K562 (cell line): ENCODE measurements at regions not wholly inside any gene's neighbourhood (a gene's known extent, or its start where the extent isn't known, plus 50 kb on each side); places are given as distances from the start of the nearest gene placed in this dataset.

Source experiments
- ATAC-seq: fragments of 200-7000 bp; cut with Tn5 transposase; 3 replicates; pipeline ENCODE4 v1.9.1; 2020; ENCODE audit warnings: moderate library complexity
- BruUV-seq: library from RNA; stranded (reverse); fragments of 400-500 nt; replicated peaks from 2 replicates; lab custom pipeline; 2021; lab: Mats Ljungman, UMichigan
- CTCF ChIA-PET: fragments of 300-600 bp; formaldehyde crosslinking; extraction: SDS; loops from one replicate; lab custom pipeline; 2021; ENCODE audit warnings: low intra/inter-chr PET ratio; lab: Yijun Ruan, JAX
- POLR2A ChIA-PET: fragments of 300-600, 350-650 bp; sonication (Branson Sonifier 250); formaldehyde crosslinking; extraction: SDS; loops from one replicate; lab custom pipeline; 2021; ENCODE audit warnings: antibody characterized with exemption, inconsistent platforms; lab: Yijun Ruan, JAX
- DNase-seq, 4 experiments: peaks; one replicate each; pipeline versions ENCODE4 v3.0.0 to v3.0.0-alpha.2; 2011 to 2018; ENCODE audit warnings: low spot score in 3 of 4, mixed read lengths in 3 of 4; ENCODE audit errors: extremely low read depth in 1 of 4
- FAIRE-seq: peaks from 2 replicates; lab custom pipeline; 2011; peaks lifted over from hg19 to GRCh38; lab: Jason Lieb, UNC
- H2AFZ ChIP-seq: 2 replicates; pipeline ENCODE4 v1.6.0; 2011; ENCODE audit warnings: low read depth, low read length, control low read depth, inconsistent platforms
- H3K27ac ChIP-seq: fragments of 200-600 bp; 3 replicates; pipeline ENCODE4 v1.8.0; 2011; ENCODE audit warnings: low read depth, mild to moderate bottlenecking, control low read depth, inconsistent platforms, low read length, moderate library complexity, mixed read lengths; ENCODE audit errors: extremely low read depth
- H3K27me3 ChIP-seq, 2 experiments: fragments of 300-600 bp in 1 of 2; 2 replicates in 1 of 2; 3 replicates in 1 of 2; pipeline versions ENCODE4 v1.6.0 to v1.8.0; 2011; ENCODE audit warnings: inconsistent platforms in 2 of 2, low read length in 2 of 2, mild to moderate bottlenecking in 1 of 2, mixed read lengths in 1 of 2, moderate library complexity in 1 of 2; ENCODE audit not compliant: control insufficient read depth in 2 of 2, insufficient read depth in 2 of 2
- H3K36me3 ChIP-seq: fragments of 300-600 bp; 3 replicates; pipeline ENCODE4 v1.8.0; 2011; ENCODE audit warnings: mild to moderate bottlenecking, low read length, inconsistent platforms; ENCODE audit not compliant: control insufficient read depth, insufficient read depth
- H3K4me1 ChIP-seq, 2 experiments: fragments of 200-600 bp in 1 of 2; replicated peaks in 1 of 2; 2 replicates in 1 of 2; 3 replicates in 1 of 2; pipeline versions ENCODE4 v1.5.1 to v1.8.0; 2011; ENCODE audit warnings: inconsistent platforms in 2 of 2, low read length in 2 of 2, mild to moderate bottlenecking in 1 of 2, mixed read lengths in 1 of 2, moderate library complexity in 1 of 2; ENCODE audit not compliant: control insufficient read depth in 2 of 2, insufficient read depth in 2 of 2
- H3K4me2 ChIP-seq: 2 replicates; pipeline ENCODE4 v1.6.1; 2011; ENCODE audit warnings: low read length, control low read depth, inconsistent platforms, mixed read lengths; ENCODE audit not compliant: insufficient read depth
- H3K4me3 ChIP-seq: fragments of 200-600 bp; sonication (generic), shearing (Covaris generic); 2 replicates; pipeline ENCODE4 v1.5.1; 2016; ENCODE audit warnings: control low read depth, inconsistent platforms
- H3K79me2 ChIP-seq: fragments of 200-600 bp; 3 replicates; pipeline ENCODE4 v1.8.0; 2011; ENCODE audit warnings: low read length, inconsistent platforms; ENCODE audit not compliant: control insufficient read depth, insufficient read depth
- H3K9ac ChIP-seq, 2 experiments: 2 replicates each; pipeline versions ENCODE4 v1.6.0 to v1.6.1; 2011; ENCODE audit warnings: low read depth in 2 of 2, low read length in 2 of 2, control low read depth in 1 of 2, inconsistent platforms in 1 of 2, mild to moderate bottlenecking in 1 of 2, mixed read lengths in 1 of 2; ENCODE audit not compliant: insufficient read depth in 1 of 2
- H3K9me1 ChIP-seq: one replicate; pipeline ENCODE4 v1.6.0; 2011; ENCODE audit warnings: inconsistent platforms, mild to moderate bottlenecking, low read length, moderate library complexity; ENCODE audit not compliant: control insufficient read depth, insufficient read depth
- H3K9me3 ChIP-seq: replicated peaks from 2 replicates; pipeline ENCODE4 v1.5.1; 2011; ENCODE audit warnings: low read depth, low read length, inconsistent platforms; ENCODE audit not compliant: control insufficient read depth, insufficient read depth
- H4K20me1 ChIP-seq: replicated peaks from 2 replicates; pipeline ENCODE4 v1.6.1; 2011; ENCODE audit warnings: low read length, inconsistent platforms, mixed read lengths; ENCODE audit not compliant: control insufficient read depth, insufficient read depth
- CTCF ChIP-seq, 3 experiments: IDR thresholded peaks in 2 of 3; conservative IDR thresholded peaks in 1 of 3; 2 replicates each; pipeline ENCODE4 v1.5.1; 2011 to 2012; ENCODE audit warnings: low read length in 3 of 3, mild to moderate bottlenecking in 3 of 3, control low read depth in 2 of 3, improper control_type of control experiment in 1 of 3, inconsistent platforms in 1 of 3, low read depth in 1 of 3, mixed read lengths in 1 of 3, moderate library complexity in 1 of 3; ENCODE audit not compliant: insufficient read depth in 2 of 3
- CXXC5 ChIP-seq: fragments of 250-450 bp; sonication (Bioruptor Pico); IDR thresholded peaks from 2 replicates; pipeline ENCODE4 v1.8.0; 2022; ENCODE audit warnings: inconsistent platforms, mild to moderate bottlenecking, moderate library complexity
- E2F6 ChIP-seq, 2 experiments: IDR thresholded peaks; 2 replicates each; pipeline ENCODE4 v1.6.1; 2011; ENCODE audit warnings: borderline replicate concordance in 1 of 2, control low read depth in 1 of 2, low read depth in 1 of 2, low read length in 1 of 2, mild to moderate bottlenecking in 1 of 2, mixed read lengths in 1 of 2, moderate library complexity in 1 of 2; ENCODE audit not compliant: insufficient read depth in 1 of 2, insufficient read length in 1 of 2, poor library complexity in 1 of 2, severe bottlenecking in 1 of 2; ENCODE audit errors: extremely low read depth in 1 of 2
- ESRRB ChIP-seq: fragments of 250-450 bp; sonication (Bioruptor Pico); IDR thresholded peaks from 2 replicates; pipeline ENCODE4 v1.5.0; 2020; ENCODE audit warnings: mild to moderate bottlenecking, moderate library complexity, borderline replicate concordance
- MTA1 ChIP-seq: fragments of 450-650 bp; IDR thresholded peaks from 2 replicates; pipeline ENCODE4 v1.6.1; 2017; ENCODE audit warnings: borderline replicate concordance
- PTBP1 ChIP-seq: fragments of 200-400 bp; formaldehyde crosslinking; IDR thresholded peaks from 2 replicates; pipeline ENCODE4 v1.6.1; 2017; ENCODE audit warnings: low read depth, low read length
- ZFP36 ChIP-seq: fragments of 150-350 bp; IDR thresholded peaks from 2 replicates; pipeline ENCODE4 v1.6.1; 2018; ENCODE audit warnings: low read length, low read depth; ENCODE audit not compliant: partially characterized antibody
- ZNF384 ChIP-seq: IDR thresholded peaks from 2 replicates; pipeline ENCODE4 v1.6.1; 2012; ENCODE audit warnings: low read depth, low read length, improper control_type of control experiment
- ZNF668 ChIP-seq: fragments of 250-450 bp; sonication (Bioruptor Pico); IDR thresholded peaks from 2 replicates; pipeline ENCODE4 v1.8.0; 2022; ENCODE audit warnings: mild to moderate bottlenecking, inconsistent platforms
- WGBS: fragments of 100-300 bp; shearing (Covaris generic); methylation state at CpG from one replicate; pipeline ENCODE4 v1.1.6; 2016; ENCODE audit warnings: low coverage, mixed read lengths; ENCODE audit not compliant: insufficient coverage; ENCODE audit errors: missing lambda C conversion rate; 5-methylcytosine and 5-hydroxymethylcytosine counted together
- in situ Hi-C: fragments of 300-500 bp; cut with MboI; formaldehyde crosslinking; loops from 4 replicates; pipeline ENCODE4 v1.15.0; 2018; ENCODE audit warnings: inconsistent platforms, mixed read lengths
- intact Hi-C: fragments of 100-400 bp; cut with micrococcal nuclease; formaldehyde crosslinking; loops from 2 replicates; pipeline ENCODE4 v1.14.2; 2022
- TF ChIP-seq, protein P1 (sequence below): fragments of 200-800 bp; sonication (Bioruptor generic); IDR thresholded peaks from 2 replicates; pipeline ENCODE4 v1.6.1; 2017; ENCODE audit warnings: missing genetic modification characterization, missing compliant biosample characterization
- TF ChIP-seq, protein P2 (sequence below): IDR thresholded peaks from 3 replicates; pipeline ENCODE4 v1.6.1; 2011; ENCODE audit warnings: borderline replicate concordance, mild to moderate bottlenecking; ENCODE audit not compliant: insufficient read length, insufficient read depth
- TF ChIP-seq, protein P3 (sequence below): fragments of 450-650 bp; formaldehyde crosslinking; IDR thresholded peaks from 2 replicates; pipeline ENCODE4 v1.4.0; 2020; ENCODE audit warnings: mild to moderate bottlenecking, moderate library complexity

DNA sequence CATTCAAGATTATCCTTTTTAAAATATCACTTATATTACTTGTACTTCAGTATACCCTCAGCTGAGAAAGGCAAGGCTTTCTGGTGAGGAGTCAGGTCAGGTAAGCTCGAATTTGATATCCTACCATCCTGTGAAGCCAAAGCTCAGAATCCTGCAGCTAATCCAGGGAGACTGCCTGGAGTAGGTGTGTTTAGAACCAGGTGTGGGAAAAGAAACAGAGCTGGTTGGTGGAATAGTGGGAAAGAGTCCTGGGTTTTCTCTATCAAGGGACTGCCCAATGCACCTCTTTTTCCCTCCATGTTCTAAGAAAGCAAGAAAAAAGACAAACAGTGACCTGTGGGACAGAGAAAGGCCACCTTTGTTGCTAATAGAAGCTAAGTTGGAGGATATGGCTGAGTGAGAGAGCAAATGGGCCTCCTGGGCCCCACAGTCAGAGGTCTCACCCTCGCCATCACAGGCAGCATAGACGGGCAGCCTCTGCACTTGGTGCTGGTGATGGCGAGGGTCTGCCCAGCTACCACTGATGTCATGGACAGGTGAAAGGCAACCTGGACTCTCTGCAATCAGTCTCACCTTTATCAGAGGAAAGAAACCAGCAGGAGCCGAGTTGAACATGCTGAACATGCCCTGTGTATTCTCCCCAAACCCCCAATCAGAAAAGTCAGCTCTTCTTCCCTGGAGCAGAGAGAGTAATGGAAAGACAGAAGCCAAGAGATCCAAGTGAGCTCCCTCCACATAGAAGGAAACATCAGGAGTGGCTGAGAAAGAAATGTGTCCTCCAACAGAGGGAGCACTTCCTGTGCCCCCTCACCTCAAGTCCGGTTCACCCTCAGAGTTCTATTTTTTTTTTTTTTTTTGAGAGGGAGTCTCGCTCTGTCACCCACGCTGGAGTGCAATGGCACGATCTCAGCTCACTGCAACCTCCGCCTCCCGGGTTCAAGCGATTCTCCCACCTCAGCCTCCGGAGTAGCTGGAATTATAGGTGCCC is 491.3 kb downstream of the BUD13 start:
- no peak overlapping the region for H3K4me2 ChIP-seq
- H3K9ac ChIP-seq = no peak overlapping the region
- 1% methylated on average over 9 of the region's 13 CpGs for WGBS
- CTCF ChIA-PET = no interaction called here
- H3K4me1 ChIP-seq = peaks cover 0 to 7% of the 10 kb centered on the region in 2 experiments; a peak in 1 of 5 replicates
- no peaks in the 10 kb centered on the region for H3K9me3 ChIP-seq
- intact Hi-C loops = no loop called here
- peak; percentile 53; the same call in 2 of the 3 replicates for ATAC-seq
- FAIRE-seq = no peak
- no peaks in the 10 kb centered on the region for H3K79me2 ChIP-seq
- no peaks in the 10 kb centered on the region; a peak in 1 of 5 replicates for H3K27me3 ChIP-seq
- H2AFZ ChIP-seq = no peak overlapping the region
- H4K20me1 ChIP-seq = no peaks in the 10 kb centered on the region
- H3K9me1 ChIP-seq = no peaks in the 10 kb centered on the region
- in situ Hi-C loops = no loop called here
- DNase-seq = peak in 2 of 4 experiments; percentile 10 to 15
- no TSS peak for BruUV-seq
- no peak overlapping the region for H3K27ac ChIP-seq
- H3K36me3 ChIP-seq = no peaks in the 10 kb centered on the region
- POLR2A ChIA-PET = no interaction called here
- no peak overlapping the region for H3K4me3 ChIP-seq
- TF ChIP-seq, protein P1, sequence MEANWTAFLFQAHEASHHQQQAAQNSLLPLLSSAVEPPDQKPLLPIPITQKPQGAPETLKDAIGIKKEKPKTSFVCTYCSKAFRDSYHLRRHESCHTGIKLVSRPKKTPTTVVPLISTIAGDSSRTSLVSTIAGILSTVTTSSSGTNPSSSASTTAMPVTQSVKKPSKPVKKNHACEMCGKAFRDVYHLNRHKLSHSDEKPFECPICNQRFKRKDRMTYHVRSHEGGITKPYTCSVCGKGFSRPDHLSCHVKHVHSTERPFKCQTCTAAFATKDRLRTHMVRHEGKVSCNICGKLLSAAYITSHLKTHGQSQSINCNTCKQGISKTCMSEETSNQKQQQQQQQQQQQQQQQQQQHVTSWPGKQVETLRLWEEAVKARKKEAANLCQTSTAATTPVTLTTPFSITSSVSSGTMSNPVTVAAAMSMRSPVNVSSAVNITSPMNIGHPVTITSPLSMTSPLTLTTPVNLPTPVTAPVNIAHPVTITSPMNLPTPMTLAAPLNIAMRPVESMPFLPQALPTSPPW (CRISPR knock-in tag) = no peak
- 0 out of 2 replicates have a peak, but pooled peaks have one; percentile 25 for TF ChIP-seq ZNF384
- no peak for TF ChIP-seq ESRRB (CRISPR knock-in tag)
- TF ChIP-seq, protein P2, sequence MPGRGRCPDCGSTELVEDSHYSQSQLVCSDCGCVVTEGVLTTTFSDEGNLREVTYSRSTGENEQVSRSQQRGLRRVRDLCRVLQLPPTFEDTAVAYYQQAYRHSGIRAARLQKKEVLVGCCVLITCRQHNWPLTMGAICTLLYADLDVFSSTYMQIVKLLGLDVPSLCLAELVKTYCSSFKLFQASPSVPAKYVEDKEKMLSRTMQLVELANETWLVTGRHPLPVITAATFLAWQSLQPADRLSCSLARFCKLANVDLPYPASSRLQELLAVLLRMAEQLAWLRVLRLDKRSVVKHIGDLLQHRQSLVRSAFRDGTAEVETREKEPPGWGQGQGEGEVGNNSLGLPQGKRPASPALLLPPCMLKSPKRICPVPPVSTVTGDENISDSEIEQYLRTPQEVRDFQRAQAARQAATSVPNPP = no peak
- TF ChIP-seq PTBP1 = no peak
- TF ChIP-seq, protein P3, sequence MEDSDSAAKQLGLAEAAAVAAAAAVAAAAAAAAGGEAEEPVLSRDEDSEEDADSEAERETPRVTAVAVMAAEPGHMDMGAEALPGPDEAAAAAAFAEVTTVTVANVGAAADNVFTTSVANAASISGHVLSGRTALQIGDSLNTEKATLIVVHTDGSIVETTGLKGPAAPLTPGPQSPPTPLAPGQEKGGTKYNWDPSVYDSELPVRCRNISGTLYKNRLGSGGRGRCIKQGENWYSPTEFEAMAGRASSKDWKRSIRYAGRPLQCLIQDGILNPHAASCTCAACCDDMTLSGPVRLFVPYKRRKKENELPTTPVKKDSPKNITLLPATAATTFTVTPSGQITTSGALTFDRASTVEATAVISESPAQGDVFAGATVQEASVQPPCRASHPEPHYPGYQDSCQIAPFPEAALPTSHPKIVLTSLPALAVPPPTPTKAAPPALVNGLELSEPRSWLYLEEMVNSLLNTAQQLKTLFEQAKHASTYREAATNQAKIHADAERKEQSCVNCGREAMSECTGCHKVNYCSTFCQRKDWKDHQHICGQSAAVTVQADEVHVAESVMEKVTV (CRISPR knock-in tag) = no peak
- TF ChIP-seq MTA1 = no peak
- no peak for TF ChIP-seq CXXC5 (CRISPR knock-in tag)
- peak in 1 of 3 experiments; percentile 18; a peak in 1 of 6 replicates for TF ChIP-seq CTCF (IDR thresholded peaks at IDR 0.05 in 2 of 3, conservative IDR thresholded peaks at IDR 0.05 in 1 of 3; ENCODE audit: insufficient read depth in 2 of 3, low read depth in 1 of 3, low read length in 3 of 3)
- no peak for TF ChIP-seq ZNF668 (CRISPR knock-in tag)
- peak; percentile 56 for TF ChIP-seq ZFP36
- no peak for TF ChIP-seq E2F6 (IDR thresholded peaks at IDR 0.05; ENCODE audit: borderline replicate concordance in 1 of 2, extremely low read depth in 1 of 2, insufficient read depth in 1 of 2, insufficient read length in 1 of 2, low read depth in 1 of 2, low read length in 1 of 2, poor library complexity in 1 of 2, severe bottlenecking in 1 of 2)
